ENCODE measurements at regions not wholly inside any gene's neighbourhood (a gene's known extent, or its start where the extent isn't known, plus 50 kb on each side); places are given as distances from the start of the nearest gene placed in this dataset.

DNA sequence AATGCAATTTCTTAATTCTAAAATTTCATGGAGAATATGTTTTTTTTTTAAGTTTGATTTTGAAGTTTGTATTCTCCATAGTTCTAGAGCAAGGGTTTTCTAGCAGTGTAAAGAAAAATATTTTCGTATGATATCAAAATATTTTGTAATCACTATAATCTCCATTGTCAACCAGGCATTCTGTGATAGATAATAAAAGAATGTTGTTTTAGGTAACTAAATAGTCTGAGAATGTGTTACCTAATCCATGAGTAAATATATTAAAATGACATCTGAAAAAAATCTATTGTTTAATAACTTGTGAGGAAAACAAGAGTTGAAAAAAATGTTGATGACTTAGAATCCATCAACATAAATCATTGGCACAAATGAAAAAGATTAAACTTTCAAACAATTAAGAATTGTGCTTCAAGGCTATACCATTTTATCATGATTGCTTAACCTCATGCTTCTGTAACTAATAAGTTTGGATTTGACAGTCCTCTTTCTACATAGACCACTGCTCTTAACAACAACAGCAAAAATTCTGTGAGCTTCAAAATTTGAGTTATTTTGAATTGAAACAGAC lies 2211.8 kb downstream of the LRRC4C start:
- Histone ChIP-seq H3K4me1 (ENCODE audit: insufficient read depth, low read length) (no peaks in the 10 kb centered on the region), H2AK5ac (ENCODE audit: insufficient read length, low read length) (no peak overlapping the region), H3K79me1 (ENCODE audit: insufficient read depth, low read depth, low read length, poor library complexity, severe bottlenecking) (no peaks in the 10 kb centered on the region), H3K23me2 (ENCODE audit: insufficient read length, low read depth, low read length, poor library complexity, severe bottlenecking) (no peaks in the 10 kb centered on the region), H2AFZ (ENCODE audit: low read length) (no peak overlapping the region), H3K9me3 (ENCODE audit: control insufficient read depth, low read depth, low read length) (no peaks in the 10 kb centered on the region), H3T11ph (ENCODE audit: low read length) (no peak overlapping the region), H3K4me2 (ENCODE audit: insufficient read depth, insufficient read length, low read length) (no peak overlapping the region), H3K4ac (ENCODE audit: low read depth, low read length) (no peak overlapping the region), H3K9ac (ENCODE audit: extremely low read depth, insufficient read length, low read length) (no peak overlapping the region), H3K18ac (ENCODE audit: insufficient read length, low read depth, low read length) (no peak overlapping the region), H4K5ac (ENCODE audit: insufficient read length, low read depth, low read length) (no peak overlapping the region), H3K27ac (ENCODE audit: insufficient read length, low read depth, low read length) (no peak overlapping the region), H4K8ac (replicated peaks; ENCODE audit: insufficient read length, low read depth, low read length) (no peak overlapping the region), H3K27me3 (ENCODE audit: insufficient read depth, low read length) (no peaks in the 10 kb centered on the region), H2BK12ac (ENCODE audit: insufficient read length, low read depth, low read length) (no peak overlapping the region), H2BK5ac (ENCODE audit: insufficient read length, low read length) (no peak overlapping the region), H3K56ac (ENCODE audit: insufficient read length, low read depth, low read length) (no peak overlapping the region), H3K79me2 (ENCODE audit: insufficient read depth, low read length) (no peaks in the 10 kb centered on the region), H4K91ac (ENCODE audit: insufficient read length, low read depth, low read length) (no peak overlapping the region), H3K14ac (ENCODE audit: insufficient read depth, low read length) (no peak overlapping the region), H2BK120ac (ENCODE audit: low read depth, low read length, poor library complexity, severe bottlenecking) (no peak overlapping the region), H2BK20ac (ENCODE audit: low read depth, low read length, poor library complexity, severe bottlenecking) (no peak overlapping the region), H4K20me1 (ENCODE audit: control insufficient read depth, insufficient read depth, insufficient read length) (no peaks in the 10 kb centered on the region), H3K23ac (ENCODE audit: insufficient read length, low read depth, low read length) (no peak overlapping the region), H2BK15ac (ENCODE audit: low read depth, low read length) (no peak overlapping the region)
- Mint-ChIP-seq H3K27me3 (ENCODE audit: low read depth) (no peaks in the 10 kb centered on the region), H3K4me3 (no peak overlapping the region), H3K36me3 (ENCODE audit: insufficient read depth in 1 of 3, low read depth in 3 of 3) (peaks cover 0 to 4% (median 4%) of the 10 kb centered on the region in 3 experiments; a peak in 1 of 7 replicates), H3K9me3 (peaks cover 7 to 8% of the 10 kb centered on the region in 2 experiments; a peak in 4 of 5 replicates), H3K27ac (no peak overlapping the region), H3K4me1 (no peaks in the 10 kb centered on the region)
- no peak for DNase-seq
- TF ChIP-seq, protein P1, sequence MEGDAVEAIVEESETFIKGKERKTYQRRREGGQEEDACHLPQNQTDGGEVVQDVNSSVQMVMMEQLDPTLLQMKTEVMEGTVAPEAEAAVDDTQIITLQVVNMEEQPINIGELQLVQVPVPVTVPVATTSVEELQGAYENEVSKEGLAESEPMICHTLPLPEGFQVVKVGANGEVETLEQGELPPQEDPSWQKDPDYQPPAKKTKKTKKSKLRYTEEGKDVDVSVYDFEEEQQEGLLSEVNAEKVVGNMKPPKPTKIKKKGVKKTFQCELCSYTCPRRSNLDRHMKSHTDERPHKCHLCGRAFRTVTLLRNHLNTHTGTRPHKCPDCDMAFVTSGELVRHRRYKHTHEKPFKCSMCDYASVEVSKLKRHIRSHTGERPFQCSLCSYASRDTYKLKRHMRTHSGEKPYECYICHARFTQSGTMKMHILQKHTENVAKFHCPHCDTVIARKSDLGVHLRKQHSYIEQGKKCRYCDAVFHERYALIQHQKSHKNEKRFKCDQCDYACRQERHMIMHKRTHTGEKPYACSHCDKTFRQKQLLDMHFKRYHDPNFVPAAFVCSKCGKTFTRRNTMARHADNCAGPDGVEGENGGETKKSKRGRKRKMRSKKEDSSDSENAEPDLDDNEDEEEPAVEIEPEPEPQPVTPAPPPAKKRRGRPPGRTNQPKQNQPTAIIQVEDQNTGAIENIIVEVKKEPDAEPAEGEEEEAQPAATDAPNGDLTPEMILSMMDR (conservative IDR thresholded peaks at IDR 0.05): no peak
- no CpG with 5 or more reads among the region's 1 CpG for WGBS (ENCODE audit: extremely low coverage, insufficient read length, low lambda C conversion rate)
